Panc1 (cell line): ENCODE measurements at regions not wholly inside any gene's neighbourhood (a gene's known extent, or its start where the extent isn't known, plus 50 kb on each side); places are given as distances from the start of the nearest gene placed in this dataset.

Experiments
- ATAC-seq: fragments of 200-7000 bp; cut with Tn5 transposase; 2 replicates; pipeline ENCODE4 v1.9.1; 2020; ENCODE audit warnings: mild to moderate bottlenecking, moderate library complexity
- BruUV-seq: library from RNA; stranded (reverse); fragments of 400-500 nt; replicated peaks from 2 replicates; lab custom pipeline; 2021; lab: Mats Ljungman, UMichigan
- CTCF ChIA-PET: fragments of 300-600 bp; sonication (Branson Sonifier 250); formaldehyde crosslinking; loops from one replicate; lab custom pipeline; 2022; ENCODE audit warnings: antibody characterized with exemption; lab: Charles Lee
- POLR2A ChIA-PET: fragments of 300-600 bp; sonication (Branson Sonifier 250); formaldehyde crosslinking; loops from one replicate; lab custom pipeline; 2022; ENCODE audit warnings: antibody characterized with exemption; lab: Charles Lee
- DNase-seq: peaks from one replicate; pipeline ENCODE4 v3.0.0-alpha.2; 2010; ENCODE audit warnings: low read depth, low spot score
- H3K27ac ChIP-seq: 2 replicates; pipeline ENCODE4 v1.5.1; 2011; ENCODE audit warnings: mild to moderate bottlenecking, low read length, inconsistent platforms
- H3K27me3 ChIP-seq: fragments of 200-500 bp; sonication (Bioruptor generic); 2 replicates; pipeline ENCODE4 v1.6.0; 2014; ENCODE audit warnings: low read length, inconsistent platforms; ENCODE audit not compliant: control insufficient read depth, insufficient read depth
- H3K36me3 ChIP-seq: fragments of 200-500 bp; sonication (Bioruptor generic); 2 replicates; pipeline ENCODE4 v1.5.1; 2014; ENCODE audit warnings: inconsistent platforms, mild to moderate bottlenecking, low read length, moderate library complexity; ENCODE audit not compliant: control insufficient read depth, insufficient read depth
- H3K4me1 ChIP-seq: 2 replicates; pipeline ENCODE4 v1.5.1; 2011; ENCODE audit warnings: inconsistent platforms, mild to moderate bottlenecking, low read length, moderate library complexity; ENCODE audit not compliant: control insufficient read depth, insufficient read depth
- H3K4me3 ChIP-seq, 2 experiments: 2 replicates each; pipeline ENCODE4 v1.5.1; 2011 to 2012; ENCODE audit warnings: low read depth in 2 of 2, low read length in 2 of 2, mild to moderate bottlenecking in 2 of 2, inconsistent platforms in 1 of 2, moderate library complexity in 1 of 2
- H3K9me3 ChIP-seq: fragments of 200-500 bp; sonication (Bioruptor generic); 2 replicates; pipeline ENCODE4 v1.5.1; 2014; ENCODE audit warnings: low read depth, mild to moderate bottlenecking, inconsistent platforms, low read length, moderate library complexity; ENCODE audit not compliant: control insufficient read depth, insufficient read depth
- POLR2AphosphoS5 ChIP-seq: IDR thresholded peaks from 2 replicates; pipeline ENCODE4 v1.6.1; 2012; ENCODE audit warnings: mild to moderate bottlenecking, low read depth, low read length, moderate library complexity
- SIN3A ChIP-seq: IDR thresholded peaks from 2 replicates; pipeline ENCODE4 v1.6.1; 2012; ENCODE audit warnings: low read depth, mild to moderate bottlenecking, low read length, moderate library complexity, borderline replicate concordance; ENCODE audit not compliant: insufficient read depth
- TCF7L2 ChIP-seq: IDR thresholded peaks from 2 replicates; pipeline ENCODE4 v1.6.1; 2011; ENCODE audit warnings: mild to moderate bottlenecking, low read depth, low read length, inconsistent platforms
- in situ Hi-C: cut with HindIII; loops from 2 replicates; pipeline ENCODE4 v1.10.0; 2016; ENCODE audit warnings: low sequenced_read_pairs, low pct_unique_long_range_greater_than_20kb
- intact Hi-C: fragments of 100-400 bp; cut with micrococcal nuclease; formaldehyde crosslinking; loops from one replicate; pipeline ENCODE4 v1.10.0; 2022; ENCODE audit not compliant: unreplicated experiment
- TF ChIP-seq, protein P1 (sequence below), 2 experiments: IDR thresholded peaks; 2 replicates each; pipeline ENCODE4 v1.6.1; 2011 to 2012; ENCODE audit warnings: low read depth in 2 of 2, control low read depth in 1 of 2, low read length in 1 of 2, mild to moderate bottlenecking in 1 of 2, moderate library complexity in 1 of 2; ENCODE audit not compliant: insufficient read depth in 1 of 2
- TF ChIP-seq, protein P2 (sequence below): fragments of 450-650 bp; IDR thresholded peaks from 2 replicates; pipeline ENCODE4 v1.5.1; 2017; ENCODE audit warnings: mild to moderate bottlenecking

DNA sequence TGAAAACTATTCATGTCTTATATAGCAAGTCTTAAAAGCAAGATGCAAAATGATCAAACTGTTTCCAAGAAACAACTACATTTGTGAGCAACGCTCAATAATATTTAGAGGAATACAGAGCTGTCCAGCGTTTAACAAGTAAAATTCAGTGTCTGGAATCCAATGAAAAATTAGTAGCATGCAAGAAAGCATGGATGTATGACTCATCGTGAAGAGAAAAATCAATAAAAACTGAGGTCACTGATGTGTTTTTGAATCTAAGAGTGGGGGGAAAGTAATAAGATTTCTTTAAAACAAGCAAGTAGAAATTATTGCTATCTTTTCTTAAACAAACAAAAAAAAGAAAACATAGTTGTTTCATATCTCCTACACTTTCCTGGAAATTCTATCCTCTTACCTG lies 600.3 kb upstream of the GOLIM4 start:
- Histone ChIP-seq H3K36me3 (no peaks in the 10 kb centered on the region), H3K27ac (no peak overlapping the region), H3K4me1 (no peaks in the 10 kb centered on the region), H3K27me3 (no peaks in the 10 kb centered on the region), H3K4me3 (no peak overlapping the region), H3K9me3 (no peaks in the 10 kb centered on the region)
- no peak for DNase-seq
- in situ Hi-C loops (no loop called here), intact Hi-C loops (no loop called here)
- CTCF ChIA-PET: no interaction called here
- no peak for ATAC-seq
- BruUV-seq: no TSS peak
- TF ChIP-seq SIN3A (no peak), TCF7L2 (no peak), POLR2AphosphoS5 (no peak)
- TF ChIP-seq, protein P1, sequence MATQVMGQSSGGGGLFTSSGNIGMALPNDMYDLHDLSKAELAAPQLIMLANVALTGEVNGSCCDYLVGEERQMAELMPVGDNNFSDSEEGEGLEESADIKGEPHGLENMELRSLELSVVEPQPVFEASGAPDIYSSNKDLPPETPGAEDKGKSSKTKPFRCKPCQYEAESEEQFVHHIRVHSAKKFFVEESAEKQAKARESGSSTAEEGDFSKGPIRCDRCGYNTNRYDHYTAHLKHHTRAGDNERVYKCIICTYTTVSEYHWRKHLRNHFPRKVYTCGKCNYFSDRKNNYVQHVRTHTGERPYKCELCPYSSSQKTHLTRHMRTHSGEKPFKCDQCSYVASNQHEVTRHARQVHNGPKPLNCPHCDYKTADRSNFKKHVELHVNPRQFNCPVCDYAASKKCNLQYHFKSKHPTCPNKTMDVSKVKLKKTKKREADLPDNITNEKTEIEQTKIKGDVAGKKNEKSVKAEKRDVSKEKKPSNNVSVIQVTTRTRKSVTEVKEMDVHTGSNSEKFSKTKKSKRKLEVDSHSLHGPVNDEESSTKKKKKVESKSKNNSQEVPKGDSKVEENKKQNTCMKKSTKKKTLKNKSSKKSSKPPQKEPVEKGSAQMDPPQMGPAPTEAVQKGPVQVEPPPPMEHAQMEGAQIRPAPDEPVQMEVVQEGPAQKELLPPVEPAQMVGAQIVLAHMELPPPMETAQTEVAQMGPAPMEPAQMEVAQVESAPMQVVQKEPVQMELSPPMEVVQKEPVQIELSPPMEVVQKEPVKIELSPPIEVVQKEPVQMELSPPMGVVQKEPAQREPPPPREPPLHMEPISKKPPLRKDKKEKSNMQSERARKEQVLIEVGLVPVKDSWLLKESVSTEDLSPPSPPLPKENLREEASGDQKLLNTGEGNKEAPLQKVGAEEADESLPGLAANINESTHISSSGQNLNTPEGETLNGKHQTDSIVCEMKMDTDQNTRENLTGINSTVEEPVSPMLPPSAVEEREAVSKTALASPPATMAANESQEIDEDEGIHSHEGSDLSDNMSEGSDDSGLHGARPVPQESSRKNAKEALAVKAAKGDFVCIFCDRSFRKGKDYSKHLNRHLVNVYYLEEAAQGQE (IDR thresholded peaks at IDR 0.05; ENCODE audit: insufficient read depth in 1 of 2, low read depth in 2 of 2, low read length in 1 of 2): no peak
- TF ChIP-seq, protein P2, sequence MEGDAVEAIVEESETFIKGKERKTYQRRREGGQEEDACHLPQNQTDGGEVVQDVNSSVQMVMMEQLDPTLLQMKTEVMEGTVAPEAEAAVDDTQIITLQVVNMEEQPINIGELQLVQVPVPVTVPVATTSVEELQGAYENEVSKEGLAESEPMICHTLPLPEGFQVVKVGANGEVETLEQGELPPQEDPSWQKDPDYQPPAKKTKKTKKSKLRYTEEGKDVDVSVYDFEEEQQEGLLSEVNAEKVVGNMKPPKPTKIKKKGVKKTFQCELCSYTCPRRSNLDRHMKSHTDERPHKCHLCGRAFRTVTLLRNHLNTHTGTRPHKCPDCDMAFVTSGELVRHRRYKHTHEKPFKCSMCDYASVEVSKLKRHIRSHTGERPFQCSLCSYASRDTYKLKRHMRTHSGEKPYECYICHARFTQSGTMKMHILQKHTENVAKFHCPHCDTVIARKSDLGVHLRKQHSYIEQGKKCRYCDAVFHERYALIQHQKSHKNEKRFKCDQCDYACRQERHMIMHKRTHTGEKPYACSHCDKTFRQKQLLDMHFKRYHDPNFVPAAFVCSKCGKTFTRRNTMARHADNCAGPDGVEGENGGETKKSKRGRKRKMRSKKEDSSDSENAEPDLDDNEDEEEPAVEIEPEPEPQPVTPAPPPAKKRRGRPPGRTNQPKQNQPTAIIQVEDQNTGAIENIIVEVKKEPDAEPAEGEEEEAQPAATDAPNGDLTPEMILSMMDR: no peak
- POLR2A ChIA-PET: no interaction called here

DNA sequence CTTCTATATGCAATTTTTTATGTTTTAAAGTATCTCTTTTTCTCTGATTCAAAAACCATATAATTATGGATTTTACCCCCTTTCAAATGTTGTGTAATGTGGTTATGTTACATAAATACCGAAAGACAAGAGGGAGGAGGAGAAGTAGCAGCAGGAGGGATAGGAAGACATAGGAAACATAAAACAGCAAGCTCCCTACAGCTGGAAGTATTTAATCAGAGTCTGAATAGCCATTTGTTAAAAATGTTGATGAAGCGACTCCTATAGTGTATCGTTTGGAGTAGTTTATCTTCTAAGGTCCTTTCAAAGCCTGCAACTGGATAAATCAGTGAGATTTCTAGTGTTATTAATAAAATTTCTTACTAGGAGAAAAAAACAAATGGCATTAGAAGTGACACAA lies 598.1 kb upstream of the GOLIM4 start:
- ChIA-PET CTCF (no interaction called here), POLR2A (no interaction called here)
- in situ Hi-C loops: no loop called here
- Histone ChIP-seq H3K9me3 (no peaks in the 10 kb centered on the region), H3K4me1 (no peaks in the 10 kb centered on the region), H3K36me3 (no peaks in the 10 kb centered on the region), H3K27ac (no peak overlapping the region), H3K27me3 (no peaks in the 10 kb centered on the region), H3K4me3 (no peak overlapping the region)
- BruUV-seq: no TSS peak
- no peak for DNase-seq
- intact Hi-C loops: no loop called here
- ATAC-seq: no peak
- TF ChIP-seq SIN3A: no peak
- TF ChIP-seq TCF7L2: no peak
- TF ChIP-seq, protein P2: no peak
